ENCODE measurements at regions not wholly inside any gene's neighbourhood (a gene's known extent, or its start where the extent isn't known, plus 50 kb on each side); places are given as distances from the start of the nearest gene placed in this dataset.

- H3K36me3 ChIP-seq (ENCODE audit: insufficient read depth, insufficient read length, low read length): no peaks in the 10 kb centered on the region
- H3K9ac ChIP-seq (ENCODE audit: insufficient read length, low read depth): no peak overlapping the region
- peaks cover 6% of the 10 kb centered on the region for H3K4me1 ChIP-seq (ENCODE audit: insufficient read depth, insufficient read length)
- H3K27me3 ChIP-seq (ENCODE audit: insufficient read depth, insufficient read length): no peaks in the 10 kb centered on the region
- TF ChIP-seq SUZ12 (IDR thresholded peaks at IDR 0.05; ENCODE audit: extremely low read depth, insufficient read depth, insufficient read length): no peak
- TF ChIP-seq YY1 (IDR thresholded peaks at IDR 0.05; ENCODE audit: insufficient read depth, insufficient read length): no peak
- TF ChIP-seq ZNF274 (IDR thresholded peaks at IDR 0.05; ENCODE audit: low read depth, low read length): no peak
- H3K9me3 ChIP-seq (ENCODE audit: insufficient read depth, low read length): no peaks in the 10 kb centered on the region; the same call in 1 of the 2 replicates
- H3K4me3 ChIP-seq (ENCODE audit: insufficient read length, low read depth): no peak overlapping the region
- no peak for DNase-seq (ENCODE audit: low read depth, low spot score)
Measured at GRCh38 chr1:244349103-244349531, 102.6 kb downstream of the ADSS2 start.

- Histone ChIP-seq H3K4me3 (ENCODE audit: insufficient read length, low read depth) (no peak overlapping the region), H3K4me1 (ENCODE audit: insufficient read depth, insufficient read length) (peaks cover 6% of the 10 kb centered on the region), H3K9ac (ENCODE audit: insufficient read length, low read depth) (no peak overlapping the region), H3K36me3 (ENCODE audit: insufficient read depth, insufficient read length, low read length) (no peaks in the 10 kb centered on the region), H3K9me3 (ENCODE audit: insufficient read depth, low read length) (no peaks in the 10 kb centered on the region; the same call in 1 of the 2 replicates), H3K27me3 (ENCODE audit: insufficient read depth, insufficient read length) (no peaks in the 10 kb centered on the region)
- no peak for DNase-seq (ENCODE audit: low read depth, low spot score)
- TF ChIP-seq YY1 (IDR thresholded peaks at IDR 0.05; ENCODE audit: insufficient read depth, insufficient read length) (no peak), SUZ12 (IDR thresholded peaks at IDR 0.05; ENCODE audit: extremely low read depth, insufficient read depth, insufficient read length) (no peak), ZNF274 (IDR thresholded peaks at IDR 0.05; ENCODE audit: low read depth, low read length) (no peak)
Measured at GRCh38 chr1:244349581-244350001, 102.1 kb downstream of the ADSS2 start.

GRCh38 chr1:244350027-244350426 is 101.7 kb downstream of the ADSS2 start:
- Histone ChIP-seq H3K36me3 (ENCODE audit: insufficient read depth, insufficient read length, low read length) (no peaks in the 10 kb centered on the region), H3K4me3 (ENCODE audit: insufficient read length, low read depth) (no peak overlapping the region)
- TF ChIP-seq SUZ12 (IDR thresholded peaks at IDR 0.05; ENCODE audit: extremely low read depth, insufficient read depth, insufficient read length) (no peak), YY1 (IDR thresholded peaks at IDR 0.05; ENCODE audit: insufficient read depth, insufficient read length) (no peak), ZNF274 (IDR thresholded peaks at IDR 0.05; ENCODE audit: low read depth, low read length) (no peak)

GRCh38 chr1:244352156-244352830 is 99.4 kb downstream of the ADSS2 start:
- Histone ChIP-seq H3K4me3 (ENCODE audit: insufficient read length, low read depth) (no peak overlapping the region), H3K4me1 (ENCODE audit: insufficient read depth, insufficient read length) (peaks cover 6% of the 10 kb centered on the region), H3K9me3 (ENCODE audit: insufficient read depth, low read length) (peaks cover 4% of the 10 kb centered on the region; the same call in 1 of the 2 replicates), H3K27me3 (ENCODE audit: insufficient read depth, insufficient read length) (no peaks in the 10 kb centered on the region), H3K9ac (ENCODE audit: insufficient read length, low read depth) (peak overlapping the region; percentile 13), H3K36me3 (ENCODE audit: insufficient read depth, insufficient read length, low read length) (no peaks in the 10 kb centered on the region)
- no peak for DNase-seq (ENCODE audit: low read depth, low spot score)
- no peak for TF ChIP-seq SUZ12 (IDR thresholded peaks at IDR 0.05; ENCODE audit: extremely low read depth, insufficient read depth, insufficient read length)
- TF ChIP-seq ZNF274 (IDR thresholded peaks at IDR 0.05; ENCODE audit: low read depth, low read length): no peak

More at GRCh38 chr1:244350027-244350426, 101.7 kb downstream of the ADSS2 start:
- peaks cover 6% of the 10 kb centered on the region for H3K4me1 ChIP-seq (ENCODE audit: insufficient read depth, insufficient read length)
- H3K9ac ChIP-seq (ENCODE audit: insufficient read length, low read depth): no peak overlapping the region
- no peak for DNase-seq (ENCODE audit: low read depth, low spot score)
- no peaks in the 10 kb centered on the region for H3K27me3 ChIP-seq (ENCODE audit: insufficient read depth, insufficient read length)
- H3K9me3 ChIP-seq (ENCODE audit: insufficient read depth, low read length): no peaks in the 10 kb centered on the region; the same call in 1 of the 2 replicates

GRCh38 chr1:244353551-244354091 is 98.1 kb downstream of the ADSS2 start:
- no peak for TF ChIP-seq YY1 (IDR thresholded peaks at IDR 0.05; ENCODE audit: insufficient read depth, insufficient read length)
- TF ChIP-seq ZNF274 (IDR thresholded peaks at IDR 0.05; ENCODE audit: low read depth, low read length): no peak
- no peak for TF ChIP-seq SUZ12 (IDR thresholded peaks at IDR 0.05; ENCODE audit: extremely low read depth, insufficient read depth, insufficient read length)
- Histone ChIP-seq H3K9ac (ENCODE audit: insufficient read length, low read depth) (no peak overlapping the region), H3K9me3 (ENCODE audit: insufficient read depth, low read length) (peaks cover 4% of the 10 kb centered on the region; the same call in 1 of the 2 replicates), H3K27me3 (ENCODE audit: insufficient read depth, insufficient read length) (no peaks in the 10 kb centered on the region), H3K36me3 (ENCODE audit: insufficient read depth, insufficient read length, low read length) (no peaks in the 10 kb centered on the region), H3K4me1 (ENCODE audit: insufficient read depth, insufficient read length) (peaks cover 6% of the 10 kb centered on the region), H3K4me3 (ENCODE audit: insufficient read length, low read depth) (no peak overlapping the region)
- DNase-seq (ENCODE audit: low read depth, low spot score): peak; percentile 79

- 0 out of 2 replicates have a peak, but pooled peaks cover 4% of the 10 kb centered on the region for H3K9me3 ChIP-seq (ENCODE audit: insufficient read depth, low read length)
- no peaks in the 10 kb centered on the region for H3K36me3 ChIP-seq (ENCODE audit: insufficient read depth, insufficient read length, low read length)
- no peak overlapping the region for H3K9ac ChIP-seq (ENCODE audit: insufficient read length, low read depth)
- no peak for DNase-seq (ENCODE audit: low read depth, low spot score)
- no peaks in the 10 kb centered on the region for H3K27me3 ChIP-seq (ENCODE audit: insufficient read depth, insufficient read length)
- TF ChIP-seq ZNF274 (IDR thresholded peaks at IDR 0.05; ENCODE audit: low read depth, low read length): no peak
- no peak for TF ChIP-seq YY1 (IDR thresholded peaks at IDR 0.05; ENCODE audit: insufficient read depth, insufficient read length)
- no peak for TF ChIP-seq SUZ12 (IDR thresholded peaks at IDR 0.05; ENCODE audit: extremely low read depth, insufficient read depth, insufficient read length)
- peaks cover 6% of the 10 kb centered on the region for H3K4me1 ChIP-seq (ENCODE audit: insufficient read depth, insufficient read length)
- no peak overlapping the region for H3K4me3 ChIP-seq (ENCODE audit: insufficient read length, low read depth)
Measured at GRCh38 chr1:244354810-244355278, 96.9 kb downstream of the ADSS2 start.

- 0 out of 2 replicates have a peak, but pooled peaks cover 4% of the 10 kb centered on the region for H3K9me3 ChIP-seq (ENCODE audit: insufficient read depth, low read length)
- no peaks in the 10 kb centered on the region for H3K27me3 ChIP-seq (ENCODE audit: insufficient read depth, insufficient read length)
- H3K9ac ChIP-seq (ENCODE audit: insufficient read length, low read depth): no peak overlapping the region
- DNase-seq (ENCODE audit: low read depth, low spot score): no peak
- no peak overlapping the region for H3K4me3 ChIP-seq (ENCODE audit: insufficient read length, low read depth)
- H3K4me1 ChIP-seq (ENCODE audit: insufficient read depth, insufficient read length): peaks cover 6% of the 10 kb centered on the region
- H3K36me3 ChIP-seq (ENCODE audit: insufficient read depth, insufficient read length, low read length): no peaks in the 10 kb centered on the region
- TF ChIP-seq YY1 (IDR thresholded peaks at IDR 0.05; ENCODE audit: insufficient read depth, insufficient read length) (no peak), SUZ12 (IDR thresholded peaks at IDR 0.05; ENCODE audit: extremely low read depth, insufficient read depth, insufficient read length) (no peak), ZNF274 (IDR thresholded peaks at IDR 0.05; ENCODE audit: low read depth, low read length) (no peak)
Measured at GRCh38 chr1:244356376-244356775, 95.3 kb downstream of the ADSS2 start.

Data from NT2/D1 (cell line).